ENCODE measurements at regions not wholly inside any gene's neighbourhood (a gene's known extent, or its start where the extent isn't known, plus 50 kb on each side); places are given as distances from the start of the nearest gene placed in this dataset.

- DNase-seq = peak; percentile 3
Measured at GRCh38 chr1:38274974-38275373, 228.4 kb upstream of the POU3F1 start.

DNA sequence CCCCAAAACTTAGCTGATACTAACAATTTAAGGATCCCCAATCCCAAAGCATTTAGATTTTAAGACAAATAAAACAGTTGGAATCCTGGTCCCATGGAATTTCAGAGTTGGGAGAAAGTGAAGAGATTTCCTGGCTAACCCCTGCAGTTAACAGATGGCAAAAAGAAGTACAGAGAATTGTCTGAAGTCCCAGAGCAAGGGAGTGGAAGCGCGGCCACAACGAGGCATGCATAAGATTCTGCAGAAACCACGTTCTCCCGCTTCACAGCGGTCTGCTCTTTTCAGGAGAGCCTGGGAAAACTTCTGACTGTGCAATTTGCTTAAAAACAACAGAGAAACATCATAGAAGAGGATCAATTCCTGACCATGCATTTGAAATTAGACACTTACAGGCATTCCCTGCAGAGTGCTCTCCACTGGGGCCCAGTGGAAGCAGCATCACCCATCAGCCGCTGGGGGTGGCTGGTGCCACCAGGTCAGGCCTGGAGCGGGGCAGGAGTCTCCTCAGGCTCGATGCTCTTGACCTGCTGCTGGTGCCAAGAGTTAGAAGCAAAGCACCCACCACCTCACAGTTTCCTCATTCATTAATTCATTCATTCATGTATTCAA is 226.7 kb upstream of the POU3F1 start:
- DNase-seq = no peak

DNA sequence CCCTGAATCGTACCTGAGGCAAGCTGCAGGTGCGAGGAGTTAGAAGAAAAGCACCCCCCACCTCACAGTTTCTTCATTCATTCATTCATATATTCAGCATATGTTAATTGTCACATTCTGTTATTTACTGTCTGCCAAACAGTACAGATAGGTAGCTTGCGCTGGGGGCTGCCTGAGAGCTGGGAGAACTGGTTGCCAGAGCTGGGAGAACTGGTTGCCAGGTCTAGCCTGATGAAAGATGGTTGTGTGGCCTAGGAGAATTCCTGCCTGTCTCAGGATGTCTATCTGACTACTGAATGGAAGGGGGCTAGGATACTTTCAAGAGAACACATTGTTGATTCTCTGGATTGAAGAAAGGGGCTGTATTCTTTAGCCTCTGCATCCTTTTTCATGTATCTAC is 225.9 kb upstream of the POU3F1 start:
- no peak for DNase-seq

DNA sequence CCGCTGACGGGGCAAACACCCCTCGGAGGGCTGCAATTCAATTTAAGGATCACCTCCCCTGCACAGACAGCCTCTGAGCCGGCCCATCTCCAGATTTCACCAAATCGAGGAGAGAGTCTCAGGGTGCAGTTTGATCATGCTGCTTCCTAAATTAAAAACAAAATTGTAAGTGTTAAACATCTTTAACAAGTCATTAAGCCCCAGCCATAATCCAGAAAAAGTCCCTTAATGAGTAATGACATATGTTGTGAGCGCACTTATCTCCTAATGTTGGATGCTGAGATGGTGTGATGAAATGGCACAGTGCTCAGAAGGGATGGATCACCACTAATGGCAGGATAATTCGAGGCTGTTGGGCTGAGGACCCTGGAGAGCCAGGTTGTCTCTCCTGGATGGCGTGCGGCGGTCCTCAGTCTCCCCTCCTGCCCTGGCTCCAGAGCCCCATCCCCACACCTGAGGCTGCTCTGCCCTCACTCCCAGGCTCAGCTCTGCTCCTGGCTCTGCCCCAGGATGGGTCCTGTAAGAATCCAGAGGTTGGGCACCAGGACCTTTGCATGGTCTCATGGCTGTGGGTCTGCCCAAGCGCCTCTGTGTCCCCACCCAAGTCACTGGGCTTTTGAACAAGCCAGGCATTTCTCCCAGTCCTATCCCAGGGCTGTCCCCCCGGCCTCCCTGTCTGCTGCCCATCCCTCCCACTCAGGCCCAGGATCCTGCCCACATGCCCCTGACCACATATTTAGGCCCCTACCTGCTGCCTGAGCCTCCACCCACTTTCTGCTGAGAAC is 224.4 kb upstream of the POU3F1 start:
- DNase-seq = no peak

DNA sequence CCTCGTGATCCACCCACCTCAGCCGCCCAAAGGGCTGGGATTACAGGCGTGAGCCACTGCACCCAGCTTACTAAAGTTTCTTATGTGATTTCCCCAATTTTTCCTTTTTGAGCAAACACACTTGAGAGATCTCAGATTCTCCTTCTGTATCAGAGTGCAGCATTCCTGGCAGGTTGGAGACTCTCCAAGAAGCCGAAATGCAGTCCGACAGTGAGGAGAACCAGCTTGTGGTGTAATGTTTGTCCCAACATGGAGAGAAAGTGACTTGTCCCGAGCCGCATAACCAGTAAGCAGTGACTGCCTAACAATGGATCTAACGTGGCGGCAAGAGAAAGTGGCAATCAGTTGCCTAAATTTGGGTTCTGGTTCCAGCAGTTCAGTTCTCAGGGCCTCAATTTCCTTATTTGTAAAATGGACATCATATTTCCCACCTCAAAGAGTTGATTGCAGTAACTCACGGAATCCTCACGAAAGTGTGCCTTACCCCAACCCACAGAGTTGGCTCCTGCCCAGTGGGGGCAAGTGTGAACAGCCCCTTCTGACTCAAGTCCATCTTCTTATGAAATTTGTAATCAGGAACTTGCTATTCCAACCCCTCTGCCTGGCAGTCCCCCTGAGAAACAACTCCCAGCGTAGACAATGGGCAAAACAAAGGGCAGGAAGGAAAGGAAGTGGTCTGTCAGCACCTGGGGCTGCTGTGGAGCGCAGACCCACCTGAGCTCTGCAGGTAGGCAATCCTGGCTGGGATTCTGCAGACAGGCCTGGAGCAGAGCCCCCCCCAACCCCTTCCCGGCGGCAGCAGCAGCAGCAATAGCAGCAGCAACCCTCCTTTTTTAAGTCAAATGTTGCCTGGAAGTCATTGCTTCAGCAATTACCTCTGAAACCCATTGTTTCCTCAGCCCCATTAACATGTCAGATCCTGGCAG is 223.6 kb upstream of the POU3F1 start:
- DNase-seq = no peak

DNA sequence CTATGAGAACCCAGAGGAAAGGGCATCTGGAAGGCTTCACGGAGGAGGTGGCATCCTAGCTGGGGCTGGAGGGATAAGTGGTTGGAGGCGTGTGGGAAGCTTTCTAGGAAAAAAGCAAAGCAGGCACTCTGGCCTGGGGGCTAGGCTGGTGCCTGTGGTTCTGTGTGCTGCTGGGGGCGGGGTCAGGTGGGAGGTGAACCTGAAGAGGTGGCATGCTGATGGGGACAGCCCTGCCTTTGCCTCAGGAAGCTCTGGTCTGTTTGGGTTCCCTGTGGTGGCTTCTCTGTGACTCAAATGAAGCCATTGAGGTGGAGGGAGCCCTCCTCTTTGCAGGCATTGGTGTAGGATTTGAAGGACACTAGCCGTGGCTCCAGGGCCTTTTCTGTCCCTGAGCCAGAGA is 221.6 kb upstream of the POU3F1 start:
- no peak for DNase-seq

GRCh38 chr1:38267037-38268036 is 220.7 kb upstream of the POU3F1 start:
- DNase-seq = no peak

DNA sequence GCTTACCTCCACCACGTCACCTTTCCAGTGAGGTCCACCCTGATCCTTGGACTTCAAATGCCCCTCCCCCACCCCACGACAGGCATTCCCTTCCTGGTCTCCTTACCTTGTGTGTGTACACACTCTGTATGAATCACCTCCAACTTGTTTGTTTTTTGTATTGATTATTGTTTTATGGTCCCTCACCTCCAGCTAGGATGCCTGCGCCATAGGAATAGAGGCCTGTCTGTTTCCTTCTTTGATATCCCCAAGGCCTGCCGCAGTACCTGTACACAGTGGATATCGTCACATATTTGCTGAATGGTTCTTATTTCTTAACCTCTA is 219.6 kb upstream of the POU3F1 start:
- DNase-seq = no peak

GRCh38 chr1:38265293-38266196 is 219.0 kb upstream of the POU3F1 start:
- DNase-seq = no peak

DNA sequence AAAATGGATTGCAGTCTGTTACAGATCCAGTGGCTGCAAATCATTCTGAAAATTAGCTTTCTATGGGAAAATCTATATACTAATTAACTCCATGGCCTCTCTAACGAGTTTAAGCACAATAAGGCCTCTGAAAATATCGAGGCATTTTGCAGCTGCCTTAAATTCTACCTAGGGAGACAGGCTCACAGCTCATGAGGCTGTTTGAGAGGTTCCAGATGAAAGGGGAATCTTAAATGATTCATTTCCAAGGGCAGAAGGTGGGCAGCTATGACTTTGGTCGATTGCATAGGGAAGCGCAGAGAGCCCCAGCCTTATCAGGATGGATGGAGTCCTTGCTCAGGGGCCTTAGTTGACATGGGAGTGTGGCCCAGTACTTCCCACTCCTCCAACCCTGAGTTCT is 216.8 kb upstream of the POU3F1 start:
- DNase-seq = no peak

- no peak for DNase-seq
Measured at GRCh38 chr1:38261574-38261973, 215.0 kb upstream of the POU3F1 start.

DNA sequence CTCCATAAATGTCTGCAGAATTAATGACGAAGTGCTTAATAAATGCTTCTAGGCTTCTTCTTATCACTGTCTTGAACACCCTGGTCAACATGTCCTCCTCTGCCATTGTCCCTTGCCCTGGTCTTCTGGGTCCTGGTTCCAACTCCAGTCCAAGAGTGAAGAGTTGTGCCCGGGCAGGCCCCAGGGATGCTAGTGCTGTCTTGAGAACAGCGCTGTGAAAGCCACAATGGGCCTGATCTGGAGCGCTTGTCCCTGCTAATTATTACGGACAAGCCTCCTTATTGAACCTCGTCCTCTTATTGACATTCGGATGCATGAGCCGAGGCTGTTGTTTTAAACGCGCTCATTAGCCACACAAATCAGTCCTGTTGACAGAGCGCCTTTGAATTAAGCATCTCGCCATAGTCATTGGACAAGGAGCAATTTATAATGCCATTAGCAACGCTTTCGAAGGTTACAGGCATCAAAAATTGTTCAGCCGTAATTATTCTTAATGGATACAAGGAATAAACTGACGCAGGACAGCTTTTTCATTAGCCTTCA is 211.6 kb upstream of the POU3F1 start:
- DNase-seq = no peak

DNA sequence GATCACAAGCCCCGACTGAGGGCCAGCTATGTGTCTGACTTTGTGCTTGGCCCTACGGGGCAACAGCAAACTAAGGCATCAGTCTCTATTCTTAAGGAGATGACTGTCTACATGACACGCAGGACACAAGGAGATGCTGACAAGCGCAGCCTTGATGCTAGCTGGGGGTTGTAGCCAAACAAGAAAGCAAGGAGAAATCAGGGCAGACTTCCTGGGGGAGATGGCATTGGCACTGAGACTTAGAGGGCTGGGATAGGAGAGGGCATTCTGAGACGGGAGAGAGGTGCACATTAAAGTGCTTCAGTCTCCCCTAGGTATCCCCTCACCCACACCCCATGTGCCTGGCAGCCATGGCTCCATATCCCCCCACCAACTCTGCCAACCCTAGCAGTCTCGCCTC is 210.8 kb upstream of the POU3F1 start:
- no peak for DNase-seq

GRCh38 chr1:38256072-38256471 is 209.5 kb upstream of the POU3F1 start:
- no peak for DNase-seq

DNA sequence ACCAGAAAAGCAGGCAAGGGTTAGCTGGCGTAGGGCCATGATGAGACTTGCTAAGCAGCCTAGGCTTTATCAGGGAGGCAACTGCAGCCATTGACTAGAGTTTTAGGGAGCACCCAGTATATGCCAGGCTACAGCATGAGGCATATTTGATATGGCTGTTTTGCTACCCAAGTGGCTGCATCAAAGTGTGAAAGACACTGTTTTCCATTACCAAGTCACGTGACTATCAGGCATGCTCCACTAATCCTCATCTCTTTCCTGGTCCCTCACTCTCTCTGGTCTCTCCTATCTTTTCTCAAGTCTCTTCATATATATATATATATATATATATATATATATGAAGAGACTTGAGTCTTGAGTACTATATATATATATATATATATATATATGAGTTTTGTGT is 206.7 kb upstream of the POU3F1 start:
- no peak for DNase-seq

DNA sequence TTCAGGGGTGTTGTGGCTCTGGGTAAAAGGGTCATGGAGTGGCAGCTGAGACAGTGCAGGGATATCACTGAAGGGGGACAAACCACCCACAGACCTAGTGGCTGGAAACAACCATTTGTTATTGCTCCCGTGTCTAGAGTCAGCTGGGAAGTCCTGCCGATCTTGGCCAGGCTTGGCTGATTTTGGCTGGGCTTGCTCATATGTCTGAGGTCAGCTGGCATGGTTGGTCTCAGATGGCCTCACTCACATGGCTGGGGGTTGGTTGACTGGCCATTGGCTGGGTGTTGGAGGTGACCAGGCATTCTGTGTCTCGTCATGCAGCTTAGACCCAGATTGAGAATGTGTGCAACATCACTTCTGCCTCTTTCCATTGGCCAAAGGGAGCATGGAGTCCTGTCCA is 203.8 kb upstream of the POU3F1 start:
- DNase-seq = no peak

GRCh38 chr1:38249001-38249400 is 202.4 kb upstream of the POU3F1 start:
- no peak for DNase-seq

GRCh38 chr1:38246955-38247952 is 200.7 kb upstream of the POU3F1 start:
- DNase-seq = no peak

DNA sequence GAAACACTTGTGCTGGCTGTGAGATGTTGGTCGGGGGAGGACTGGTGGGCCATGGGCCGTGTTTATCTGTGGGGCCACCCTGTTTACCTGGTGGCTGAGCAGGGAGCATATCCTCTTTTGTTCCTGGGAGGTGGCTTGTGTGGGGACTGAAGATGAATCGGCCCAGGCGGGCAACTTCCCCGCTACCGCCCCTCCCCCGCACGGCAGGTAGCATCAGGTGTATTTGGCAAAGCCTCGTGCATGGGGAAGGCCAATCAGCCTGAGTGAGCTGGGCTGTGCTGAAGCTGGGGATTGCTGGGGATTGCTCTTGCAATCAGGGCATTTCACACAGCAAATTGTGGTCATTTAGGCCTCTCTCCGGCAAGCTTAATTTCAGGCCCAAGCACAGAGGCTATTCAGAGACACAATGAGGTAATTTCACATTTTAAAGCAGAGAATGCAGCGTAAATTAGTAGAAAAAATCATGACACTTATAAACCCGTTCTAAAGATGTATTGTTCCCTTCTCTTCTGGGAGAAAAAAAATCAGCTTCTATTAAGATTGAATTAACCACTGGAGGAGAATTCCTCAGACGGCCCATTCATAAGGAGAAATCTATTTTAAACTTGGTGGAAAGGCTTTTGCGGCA is 197.7 kb upstream of the POU3F1 start:
- DNase-seq = no peak

Measured in GOT3 (cell line).